ENCODE measurements at regions not wholly inside any gene's neighbourhood (a gene's known extent, or its start where the extent isn't known, plus 50 kb on each side); places are given as distances from the start of the nearest gene placed in this dataset.

- no peak overlapping the region for H3K27ac Mint-ChIP-seq
- no peaks in the 10 kb centered on the region for H3K79me1 ChIP-seq (ENCODE audit: insufficient read depth, low read depth, low read length, poor library complexity, severe bottlenecking)
- H3K9me3 ChIP-seq (ENCODE audit: control insufficient read depth, low read depth, low read length): no peaks in the 10 kb centered on the region
- no peak overlapping the region for H4K91ac ChIP-seq (ENCODE audit: insufficient read length, low read depth, low read length)
- no peak overlapping the region for H2BK15ac ChIP-seq (ENCODE audit: low read depth, low read length)
- peaks cover 11 to 13% of the 10 kb centered on the region in 2 experiments for H3K4me1 Mint-ChIP-seq
- H4K20me1 ChIP-seq (ENCODE audit: control insufficient read depth, insufficient read depth, insufficient read length): no peaks in the 10 kb centered on the region
- no peak for DNase-seq
- no peak overlapping the region for H2AK5ac ChIP-seq (ENCODE audit: insufficient read length, low read length)
- H3K4me2 ChIP-seq (ENCODE audit: insufficient read depth, insufficient read length, low read length): no peak overlapping the region
- H3K27ac ChIP-seq (ENCODE audit: insufficient read length, low read depth, low read length): no peak overlapping the region
- TF ChIP-seq CTCF (conservative IDR thresholded peaks at IDR 0.05): no peak
- H3K9me3 Mint-ChIP-seq: peaks cover 54 to 62% of the 10 kb centered on the region in 2 experiments
- no peak overlapping the region for H3K9ac ChIP-seq (ENCODE audit: extremely low read depth, insufficient read length, low read length)
- H3K23me2 ChIP-seq (ENCODE audit: insufficient read length, low read depth, low read length, poor library complexity, severe bottlenecking): no peaks in the 10 kb centered on the region
- peaks cover 8% of the 10 kb centered on the region; the same call in 1 of the 2 replicates for H3K4me1 ChIP-seq (ENCODE audit: insufficient read depth, low read length)
- peaks cover 14 to 17% (median 17%) of the 10 kb centered on the region in 3 experiments for H3K36me3 Mint-ChIP-seq (ENCODE audit: insufficient read depth in 1 of 3, low read depth in 3 of 3)
- no peaks in the 10 kb centered on the region; the same call in 1 of the 2 replicates for H3K27me3 Mint-ChIP-seq (ENCODE audit: low read depth)
- H3K14ac ChIP-seq (ENCODE audit: insufficient read depth, low read length): no peak overlapping the region
- no peak overlapping the region for H3K4me3 Mint-ChIP-seq
- H4K5ac ChIP-seq (ENCODE audit: insufficient read length, low read depth, low read length): no peak overlapping the region
- no peak overlapping the region for H2BK20ac ChIP-seq (ENCODE audit: low read depth, low read length, poor library complexity, severe bottlenecking)
- no peak overlapping the region for H2AFZ ChIP-seq (ENCODE audit: low read length)
- H4K8ac ChIP-seq (replicated peaks; ENCODE audit: insufficient read length, low read depth, low read length): no peak overlapping the region
- no peak overlapping the region for H2BK5ac ChIP-seq (ENCODE audit: insufficient read length, low read length)
- no peak overlapping the region for H3T11ph ChIP-seq (ENCODE audit: low read length)
- H3K27me3 ChIP-seq (ENCODE audit: insufficient read depth, low read length): no peaks in the 10 kb centered on the region
- H3K18ac ChIP-seq (ENCODE audit: insufficient read length, low read depth, low read length): no peak overlapping the region
- no peak overlapping the region for H2BK12ac ChIP-seq (ENCODE audit: insufficient read length, low read depth, low read length)
- H3K56ac ChIP-seq (ENCODE audit: insufficient read length, low read depth, low read length): no peak overlapping the region
- H3K79me2 ChIP-seq (ENCODE audit: insufficient read depth, low read length): no peaks in the 10 kb centered on the region
- no peak overlapping the region for H2BK120ac ChIP-seq (ENCODE audit: low read depth, low read length, poor library complexity, severe bottlenecking)
- no peak overlapping the region for H3K4ac ChIP-seq (ENCODE audit: low read depth, low read length)
- no CpG with 5 or more reads among the region's 6 CpGs for WGBS (ENCODE audit: extremely low coverage, insufficient read length, low lambda C conversion rate)
- no peak overlapping the region for H3K23ac ChIP-seq (ENCODE audit: insufficient read length, low read depth, low read length)
Observed at GRCh38 chrX:40893251-40893910, 158.0 kb upstream of the MED14 start.
